KBM-7 (cell line): ENCODE measurements at regions not wholly inside any gene's neighbourhood (a gene's known extent, or its start where the extent isn't known, plus 50 kb on each side); places are given as distances from the start of the nearest gene placed in this dataset.

Experiments
- DNase-seq: peaks from one replicate; pipeline ENCODE4 v3.0.0-alpha.2; 2015
- in situ Hi-C: fragments of 300-500 bp; cut with MboI; formaldehyde crosslinking; loops from 2 replicates; pipeline ENCODE4 v1.14.3; 2020; ENCODE audit warnings: low sequenced_read_pairs, low pct_unique_long_range_greater_than_20kb, mixed read lengths

DNA sequence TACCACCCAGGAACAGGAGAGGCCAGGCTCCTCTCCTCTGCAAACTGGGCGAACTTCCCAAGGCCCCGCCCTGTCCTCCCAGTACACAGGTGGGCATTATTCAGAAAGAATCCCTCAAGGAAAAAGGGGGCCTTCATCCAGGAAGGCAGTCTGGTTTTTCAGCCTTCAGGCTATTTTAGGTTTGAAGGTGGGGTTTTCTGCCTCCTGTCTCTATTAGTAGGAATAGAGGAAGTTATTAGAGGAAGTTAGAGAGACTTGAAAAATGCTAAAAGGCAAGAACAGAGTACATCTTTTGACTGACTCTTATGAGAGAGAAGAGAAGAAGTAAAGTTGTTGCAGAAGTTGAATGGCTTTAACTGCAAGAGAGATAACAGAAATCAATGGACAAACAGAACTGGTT, 250.9 kb upstream of the SORCS1 start:
- in situ Hi-C loops, result no loop called here
- no peak for DNase-seq

DNA sequence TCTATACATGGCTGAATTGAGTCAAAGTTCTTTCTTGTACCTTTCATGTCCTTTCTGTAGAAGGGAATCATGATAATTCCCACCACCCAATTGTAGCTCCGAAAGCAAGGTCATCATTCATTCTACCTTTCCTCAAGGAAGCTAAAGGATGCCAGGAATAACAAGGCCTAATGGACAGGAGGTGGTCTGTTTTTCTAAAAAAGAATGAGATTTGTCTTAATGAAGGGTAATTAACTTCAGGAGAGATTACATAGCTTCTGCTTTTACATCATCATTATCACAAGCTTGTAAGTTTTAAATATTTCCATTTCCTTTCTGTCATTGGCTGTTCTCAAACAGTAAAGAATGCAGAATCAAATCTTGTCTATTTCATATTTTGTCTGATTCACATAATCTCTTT, 249.5 kb upstream of the SORCS1 start:
- no peak for DNase-seq
- in situ Hi-C loops, result no loop called here

DNA sequence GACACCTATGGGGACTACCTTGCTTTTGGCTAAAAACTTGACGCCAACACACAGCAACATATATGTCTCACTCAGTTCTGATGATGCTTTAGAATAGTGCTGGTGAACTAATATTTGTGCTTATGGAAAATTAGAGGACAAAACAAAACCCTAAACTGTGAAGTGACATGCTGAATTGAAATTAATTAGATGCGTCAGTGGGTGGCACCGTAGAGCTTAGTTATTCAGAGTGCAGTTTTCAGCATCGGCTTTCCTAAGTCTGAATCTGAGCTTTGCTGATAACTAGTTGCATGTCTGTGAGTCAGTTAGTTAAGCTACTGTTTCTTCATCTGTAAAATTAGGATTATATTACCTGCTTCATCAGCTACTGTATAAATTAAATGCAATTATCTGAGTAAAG, 245.0 kb upstream of the SORCS1 start:
- in situ Hi-C loops, result no loop called here
- peak; percentile 3 for DNase-seq

DNA sequence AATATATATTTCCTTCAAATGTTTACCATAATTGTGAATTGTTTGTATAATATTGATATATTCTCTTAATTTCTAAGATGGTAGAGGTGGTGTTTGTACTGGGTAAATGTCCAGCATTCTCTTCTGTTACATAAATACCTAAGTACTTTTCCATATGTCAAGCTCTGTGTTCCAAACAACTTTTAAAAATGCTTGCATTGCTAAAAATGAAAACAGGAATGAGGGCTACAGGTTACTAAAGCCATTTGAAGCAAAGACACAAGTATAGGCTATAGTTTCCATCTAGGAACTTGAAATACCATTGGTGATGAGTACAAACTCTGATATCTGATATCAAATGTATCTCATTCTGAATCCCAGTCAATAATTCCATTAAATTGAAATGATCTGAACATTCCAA, 233.6 kb upstream of the SORCS1 start:
- no peak for DNase-seq
- in situ Hi-C loops, result no loop called here

DNA sequence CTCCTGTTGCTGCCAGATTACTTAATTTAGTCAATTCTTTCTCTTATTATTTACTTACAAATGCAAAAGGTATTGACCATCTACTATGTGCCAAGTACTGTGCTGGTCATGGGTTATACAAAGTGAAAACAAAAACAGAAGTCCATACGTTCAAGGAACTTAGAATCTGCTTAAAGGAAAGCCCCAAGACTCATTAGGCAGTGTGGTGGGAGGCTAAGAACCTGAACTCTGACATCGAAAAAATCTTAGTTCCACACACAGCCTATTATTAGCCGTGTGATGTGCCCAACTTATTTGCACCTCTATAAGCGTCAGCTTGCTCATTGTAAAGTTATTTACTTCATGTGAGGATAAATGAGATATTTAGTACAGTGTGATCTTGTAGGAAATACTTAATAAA, 227.4 kb upstream of the SORCS1 start:
- no peak for DNase-seq
- in situ Hi-C loops, result no loop called here

DNA sequence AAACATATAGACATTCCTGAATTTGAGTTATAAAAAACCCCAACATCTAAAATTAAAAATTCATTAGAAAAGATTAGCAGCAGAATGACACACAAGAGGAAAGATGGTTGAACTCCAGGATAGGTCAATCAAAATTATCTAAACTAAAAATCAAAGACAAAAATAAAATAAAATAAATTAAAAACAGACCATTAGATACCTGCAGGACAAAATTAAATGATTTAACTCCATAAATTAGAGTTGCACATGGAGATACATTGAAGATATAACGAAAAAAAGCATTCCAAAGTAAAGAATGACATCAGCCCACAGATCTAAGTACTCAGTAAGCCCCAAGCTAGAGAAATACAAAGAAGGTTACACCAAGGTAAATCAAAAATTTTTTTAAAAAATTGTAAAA, 226.1 kb upstream of the SORCS1 start:
- DNase-seq, result no peak
- in situ Hi-C loops, result no loop called here

DNA sequence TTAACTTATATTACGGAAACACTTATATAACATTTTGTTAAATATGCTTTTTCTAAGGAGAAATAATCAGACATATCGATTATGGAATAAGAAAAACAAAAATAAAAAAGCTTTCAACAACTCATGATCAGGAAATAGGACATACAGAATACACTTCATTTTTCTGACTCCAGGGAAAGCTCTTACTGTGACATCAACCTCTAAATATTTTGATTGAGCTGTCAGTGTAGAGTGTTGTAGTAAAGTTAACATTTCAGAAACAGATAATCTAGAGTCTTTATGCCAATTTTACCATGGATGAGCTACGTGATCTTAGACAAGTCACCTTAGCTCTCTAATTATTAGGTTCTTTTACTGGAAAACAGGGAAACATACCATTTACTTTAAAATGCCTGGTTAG, 218.9 kb upstream of the SORCS1 start:
- DNase-seq, result no peak
- in situ Hi-C loops, result no loop called here

DNA sequence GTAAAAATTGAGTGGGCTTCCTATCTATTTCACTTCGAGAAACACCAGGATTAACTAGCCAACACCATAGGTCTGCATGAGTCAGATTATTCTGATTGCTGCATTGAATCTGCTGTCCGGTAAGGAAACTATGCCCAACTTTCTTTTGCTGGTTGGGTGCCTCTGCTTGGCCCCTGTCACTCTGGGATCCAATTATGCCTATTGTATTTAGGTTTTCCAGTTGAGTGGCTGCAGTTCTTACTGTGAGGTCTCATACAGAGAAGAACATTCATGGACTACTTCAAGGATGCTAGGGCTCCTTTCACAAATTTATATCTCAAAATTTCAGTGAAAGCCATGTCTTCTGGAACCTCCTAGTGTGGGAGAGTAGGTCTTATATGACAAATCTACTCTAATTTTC, 215.1 kb upstream of the SORCS1 start:
- in situ Hi-C loops, result no loop called here
- DNase-seq, result no peak

DNA sequence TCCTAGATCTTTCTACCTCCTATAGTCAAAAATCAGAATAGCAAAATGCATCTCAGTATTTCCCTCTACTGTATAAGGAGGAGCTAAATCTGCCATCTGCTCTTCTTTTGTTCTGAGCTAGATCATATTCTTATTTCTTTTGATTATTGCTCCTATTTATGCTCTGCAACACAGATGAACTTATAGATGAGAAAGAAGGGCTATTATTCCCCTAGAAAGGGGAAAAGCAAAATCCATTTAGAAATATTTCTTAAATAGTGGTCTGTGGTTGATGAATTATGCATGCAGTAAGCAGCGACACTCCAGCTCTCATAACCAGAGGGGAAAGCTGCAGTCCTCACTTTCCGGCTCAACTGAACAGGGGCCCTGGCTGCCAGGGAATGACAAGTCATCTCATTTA, 207.3 kb upstream of the SORCS1 start:
- no peak for DNase-seq
- in situ Hi-C loops, result no loop called here

DNA sequence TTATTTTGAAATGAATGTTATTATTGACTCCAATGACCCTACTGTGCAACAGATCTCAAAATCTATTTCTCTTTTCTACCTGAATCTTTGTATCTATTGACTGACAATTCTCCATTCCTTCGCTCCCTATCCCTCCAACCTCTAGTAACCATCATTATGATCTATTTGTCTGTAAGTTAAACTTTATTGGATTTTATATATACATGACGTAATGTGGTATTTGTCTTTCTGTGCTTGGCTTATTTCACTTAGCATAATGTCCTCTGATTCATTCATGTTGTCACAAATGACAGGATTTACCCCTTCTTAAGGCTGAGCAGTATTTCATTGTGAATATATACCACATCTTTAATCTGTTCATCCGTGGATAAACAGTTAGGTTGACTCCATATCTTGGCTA, 200.4 kb upstream of the SORCS1 start:
- in situ Hi-C loops, result no loop called here
- no peak for DNase-seq

DNA sequence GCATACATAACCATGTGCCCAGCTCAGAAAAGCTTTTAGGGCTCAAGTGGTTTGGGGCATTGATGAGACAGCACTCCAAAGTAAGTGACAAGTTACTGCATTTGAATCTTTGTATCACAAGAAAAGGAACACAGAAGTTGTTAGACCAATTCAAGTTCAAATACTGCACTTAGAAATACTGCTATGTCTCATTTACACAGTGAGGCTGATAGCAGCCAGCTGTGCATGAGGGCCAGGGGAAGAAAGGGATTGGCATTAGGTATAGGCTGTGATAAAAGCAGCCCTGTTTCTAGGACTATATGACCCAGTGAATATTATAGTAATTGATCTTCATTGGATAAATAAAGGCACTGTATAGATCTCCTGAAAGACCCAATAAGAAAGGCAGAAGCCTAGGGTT, 197.8 kb upstream of the SORCS1 start:
- DNase-seq, result no peak
- in situ Hi-C loops, result no loop called here

DNA sequence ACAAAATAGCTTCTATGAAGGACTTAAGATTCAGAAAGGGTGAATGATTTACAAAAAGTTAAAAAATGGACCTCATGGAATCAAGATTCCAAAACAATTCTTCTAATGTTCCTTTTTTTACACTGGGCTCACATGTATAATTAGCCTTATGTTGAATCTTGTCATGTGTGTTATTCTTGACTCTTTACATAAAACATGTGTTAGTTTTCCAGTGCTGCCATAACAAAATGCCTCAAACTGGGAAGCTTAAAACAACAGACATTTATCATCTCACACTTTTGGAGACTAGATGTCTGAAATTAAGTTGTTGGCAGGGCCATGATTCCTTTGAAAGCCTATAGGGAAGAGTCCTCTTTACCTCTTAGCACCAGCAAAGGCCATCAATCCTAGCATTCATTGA, 192.5 kb upstream of the SORCS1 start:
- no peak for DNase-seq
- in situ Hi-C loops, result no loop called here

DNA sequence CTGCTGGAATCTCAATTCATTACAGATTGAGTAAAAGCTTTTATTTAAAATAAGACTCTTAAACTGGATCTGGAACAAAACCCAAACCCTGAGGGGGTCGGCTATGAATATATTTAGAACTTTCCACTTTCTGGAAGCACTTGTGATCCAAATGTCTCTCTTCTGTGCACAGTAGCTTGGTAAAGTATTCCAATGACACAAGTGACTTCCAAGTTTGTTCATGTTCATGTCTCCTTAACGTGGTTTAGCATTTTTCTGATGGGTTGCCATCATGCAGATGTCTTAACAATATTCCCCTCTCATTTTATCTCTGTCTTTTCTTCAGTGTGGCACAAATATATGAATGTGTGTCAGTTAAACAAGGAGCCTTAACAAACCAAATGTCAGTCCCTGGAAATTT, 191.9 kb upstream of the SORCS1 start:
- in situ Hi-C loops, result no loop called here
- DNase-seq, result no peak

DNA sequence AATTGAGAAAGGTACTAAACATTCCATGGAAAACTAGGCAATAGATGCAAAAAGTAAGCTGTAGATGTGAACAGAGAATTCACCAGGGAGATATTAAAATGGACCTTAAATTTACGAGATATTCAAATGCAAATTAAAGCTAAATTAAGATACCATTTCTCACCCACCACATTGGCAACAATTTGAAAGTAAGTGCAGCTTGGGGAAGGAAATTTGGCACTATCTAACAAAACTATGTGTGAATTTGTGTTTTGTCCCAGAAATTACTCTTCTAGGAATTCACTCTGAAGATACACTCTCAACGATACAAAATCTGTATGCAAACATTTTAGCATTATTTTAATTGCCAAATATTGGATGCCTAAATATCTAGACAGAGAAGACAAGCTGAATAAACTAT, 178.2 kb upstream of the SORCS1 start:
- DNase-seq, result no peak
- in situ Hi-C loops, result no loop called here

DNA sequence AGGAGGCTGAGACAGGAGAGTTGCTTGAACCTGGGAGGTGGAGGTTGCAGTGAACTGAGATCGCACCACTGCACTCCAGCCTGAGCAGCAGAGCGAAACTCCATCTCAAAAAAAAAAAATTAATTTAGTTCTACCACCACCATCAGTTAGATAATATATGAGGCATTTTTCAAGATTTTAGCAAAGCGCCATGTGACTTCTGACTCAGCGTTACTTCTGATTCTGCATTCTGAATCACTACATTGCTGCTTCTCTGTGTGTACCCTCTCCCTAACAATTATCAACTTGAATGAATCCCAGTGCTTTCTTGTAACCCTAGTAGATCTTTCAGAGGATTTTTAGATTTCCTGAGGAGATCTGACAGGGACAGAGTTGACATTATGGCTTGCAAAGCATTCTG, 176.8 kb upstream of the SORCS1 start:
- in situ Hi-C loops, result no loop called here
- no peak for DNase-seq

DNA sequence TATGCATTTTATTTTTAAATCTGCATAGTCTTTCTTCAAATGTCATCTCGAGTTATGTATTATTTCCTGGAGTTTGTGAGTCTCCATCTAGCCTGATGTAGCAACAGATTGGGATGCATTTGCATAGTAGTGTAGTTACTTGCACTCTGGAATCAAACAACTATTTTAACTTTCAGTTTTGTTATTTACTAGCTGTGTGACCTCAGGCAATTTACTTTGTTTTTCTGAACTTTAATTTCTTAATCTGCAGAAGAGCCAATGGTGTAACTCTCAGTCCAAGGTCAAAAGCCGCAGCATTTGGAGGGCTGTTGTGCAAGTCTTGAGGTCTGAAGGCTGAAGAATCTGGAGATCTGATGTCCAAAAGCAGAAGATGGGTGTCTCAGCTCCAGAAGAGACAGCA, 175.8 kb upstream of the SORCS1 start:
- DNase-seq, result no peak

DNA sequence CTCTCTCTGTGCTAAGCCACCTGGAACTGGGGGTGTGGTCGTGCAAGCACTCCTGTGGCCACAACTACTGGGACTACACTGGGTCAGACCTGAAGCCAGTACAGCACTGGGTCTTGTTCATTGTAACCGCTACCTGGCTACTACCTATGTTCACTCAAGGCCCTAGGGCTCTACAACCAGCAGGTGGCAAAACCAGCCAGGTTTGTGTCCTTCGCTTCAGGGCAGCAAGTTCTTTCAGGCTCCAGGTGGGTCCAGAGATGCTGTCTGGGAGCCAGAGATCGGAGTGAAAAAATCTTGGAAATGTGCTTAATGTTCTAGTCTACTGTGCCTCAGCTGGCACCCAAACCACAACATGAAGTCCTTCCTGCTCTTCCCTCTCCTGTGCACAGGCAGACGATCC, 171.6 kb upstream of the SORCS1 start:
- DNase-seq, result no peak
- in situ Hi-C loops, result no loop called here

More for the DNA sequence above, 175.8 kb upstream of the SORCS1 start:
- in situ Hi-C loops, result no loop called here

DNA sequence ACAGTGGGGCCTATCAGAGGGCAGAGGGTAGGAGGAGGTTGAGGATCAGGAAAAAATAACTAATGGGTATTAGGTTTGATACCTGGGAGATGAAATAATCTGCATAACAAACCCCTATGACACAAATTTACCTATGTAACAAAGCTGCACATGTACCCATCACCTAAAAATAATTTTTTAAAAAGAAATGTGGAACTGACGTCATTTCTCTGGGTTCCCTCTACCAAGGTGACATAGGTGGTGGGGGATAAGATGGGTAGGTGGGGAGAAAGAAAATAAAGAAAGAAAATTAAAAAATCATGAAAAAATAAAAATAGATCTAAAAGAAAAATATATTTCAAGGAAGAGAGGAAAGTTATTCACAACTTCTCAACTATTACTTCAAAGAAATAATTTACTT, 153.1 kb upstream of the SORCS1 start:
- in situ Hi-C loops, result no loop called here
- DNase-seq, result no peak

DNA sequence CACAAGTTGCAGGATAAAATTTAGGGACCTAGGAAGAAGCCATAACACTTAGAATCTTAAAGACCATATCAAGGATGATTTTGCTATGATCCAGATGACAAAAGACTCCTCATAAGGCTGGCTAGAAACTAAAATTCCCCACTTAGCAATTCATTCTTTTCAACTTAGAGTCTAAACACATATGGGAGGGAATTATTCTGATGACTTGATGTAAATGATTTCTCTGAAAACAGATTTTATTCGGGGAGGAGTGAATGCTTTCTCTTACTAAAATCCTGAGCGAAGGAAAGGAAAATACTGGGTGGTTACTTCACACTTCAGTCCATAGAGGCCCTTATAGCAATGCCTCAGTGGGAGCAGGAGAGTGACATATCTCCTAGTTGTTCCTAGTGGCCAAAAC, 138.7 kb upstream of the SORCS1 start:
- in situ Hi-C loops, result no loop called here

DNA sequence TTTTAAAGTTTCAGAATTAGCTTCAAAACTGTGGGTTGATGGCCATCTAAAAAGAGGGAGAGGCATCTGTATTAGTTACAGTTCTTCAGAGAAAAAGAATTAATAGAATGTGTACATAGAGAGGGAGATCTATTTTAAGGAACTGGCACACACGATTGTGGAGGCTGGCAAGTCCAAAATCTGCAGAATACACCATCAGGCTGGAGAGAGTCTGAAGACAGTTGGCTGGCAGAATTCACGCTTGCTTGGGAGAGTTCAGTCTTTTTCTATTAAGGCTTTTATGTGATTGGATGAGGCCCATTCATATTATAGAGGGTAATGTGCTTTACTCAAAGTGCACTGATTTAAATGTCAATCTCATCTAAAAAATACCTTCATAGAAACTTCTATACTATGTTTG, 135.1 kb upstream of the SORCS1 start:
- in situ Hi-C loops, result no loop called here
- DNase-seq, result no peak

More for the DNA sequence above, 138.7 kb upstream of the SORCS1 start:
- DNase-seq, result no peak

DNA sequence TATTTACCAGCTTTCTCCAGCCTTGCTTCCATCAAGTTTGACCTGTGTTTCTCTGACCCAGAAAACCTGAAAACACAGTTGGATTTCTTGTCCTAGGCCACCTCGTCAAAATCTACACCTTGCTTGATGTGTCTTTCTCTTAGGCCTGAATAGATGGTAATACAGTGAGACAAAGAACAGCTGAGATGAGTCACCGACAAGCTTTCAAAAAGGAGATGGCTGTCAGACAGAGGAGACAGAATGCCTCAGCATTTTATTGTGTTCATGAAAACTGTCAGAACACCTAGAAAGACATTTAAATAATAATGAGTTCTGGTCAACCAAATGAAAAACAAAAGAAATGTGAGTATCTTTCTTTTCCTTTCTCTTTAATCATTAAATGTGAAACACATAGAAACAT, 119.7 kb upstream of the SORCS1 start:
- in situ Hi-C loops, result no loop called here
- no peak for DNase-seq

DNA sequence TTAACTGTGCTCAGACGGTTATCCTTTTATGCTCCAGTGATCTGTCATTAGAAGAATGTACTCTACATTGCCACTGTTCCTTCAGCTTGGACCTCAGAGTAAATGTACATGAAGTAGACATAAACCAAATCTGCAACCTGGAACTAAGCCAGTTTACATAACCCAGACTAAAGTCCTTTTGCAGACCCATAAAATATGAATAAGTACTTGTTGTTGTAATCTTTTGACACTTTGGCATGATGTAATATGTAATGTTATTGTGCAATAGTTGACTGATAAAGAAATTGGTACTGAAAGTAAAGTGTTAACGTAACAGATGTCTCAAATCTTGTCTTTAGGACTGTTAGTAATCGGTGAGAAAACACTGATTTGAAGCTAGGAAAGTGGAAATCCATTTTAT, 115.8 kb upstream of the SORCS1 start:
- no peak for DNase-seq
- in situ Hi-C loops, result no loop called here
